Skin of body (tissue), 1 donor: ENCODE measurements at regions not wholly inside any gene's neighbourhood (a gene's known extent, or its start where the extent isn't known, plus 50 kb on each side); places are given as distances from the start of the nearest gene placed in this dataset.

Experiments used
- DNase-seq: peaks from one replicate; lab custom pipeline; 2025; lab: John Stamatoyannopoulos, UW

DNA sequence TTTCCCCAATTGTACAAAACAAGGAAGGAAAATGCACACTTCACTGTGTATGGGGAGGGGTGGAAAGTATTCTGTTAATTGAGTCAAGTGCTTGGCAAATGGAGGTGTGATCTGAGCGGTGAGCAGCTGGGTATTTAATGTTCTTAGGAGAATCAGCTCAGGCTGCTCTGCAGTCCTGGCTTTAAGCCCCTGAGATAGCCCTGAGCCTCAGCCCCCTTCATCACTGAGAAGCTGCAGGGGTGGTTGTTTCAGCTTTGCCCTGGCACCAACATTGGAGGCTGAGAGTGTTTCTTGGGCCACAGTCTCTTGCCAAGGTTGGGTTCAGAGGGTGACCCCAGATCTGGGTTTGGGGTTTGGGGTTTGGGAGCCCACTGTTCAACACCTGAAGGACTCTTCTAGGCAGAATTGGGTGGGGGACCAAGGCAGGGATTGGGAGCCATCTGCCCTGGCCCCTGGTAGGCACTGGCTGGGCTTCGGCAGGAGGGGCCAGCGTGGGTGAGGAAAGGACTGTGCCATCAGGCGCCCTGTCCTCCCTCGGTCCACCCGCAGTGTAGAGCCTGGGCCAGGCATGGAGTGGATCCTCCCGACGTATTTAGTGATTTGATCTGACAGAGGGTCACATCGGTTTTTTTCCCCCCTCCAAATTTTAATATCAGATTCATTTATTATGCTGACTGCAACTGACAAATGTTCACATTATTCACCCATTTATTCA lies 66.7 kb upstream of the ZNF536 start:
- DNase-seq: no peak

DNA sequence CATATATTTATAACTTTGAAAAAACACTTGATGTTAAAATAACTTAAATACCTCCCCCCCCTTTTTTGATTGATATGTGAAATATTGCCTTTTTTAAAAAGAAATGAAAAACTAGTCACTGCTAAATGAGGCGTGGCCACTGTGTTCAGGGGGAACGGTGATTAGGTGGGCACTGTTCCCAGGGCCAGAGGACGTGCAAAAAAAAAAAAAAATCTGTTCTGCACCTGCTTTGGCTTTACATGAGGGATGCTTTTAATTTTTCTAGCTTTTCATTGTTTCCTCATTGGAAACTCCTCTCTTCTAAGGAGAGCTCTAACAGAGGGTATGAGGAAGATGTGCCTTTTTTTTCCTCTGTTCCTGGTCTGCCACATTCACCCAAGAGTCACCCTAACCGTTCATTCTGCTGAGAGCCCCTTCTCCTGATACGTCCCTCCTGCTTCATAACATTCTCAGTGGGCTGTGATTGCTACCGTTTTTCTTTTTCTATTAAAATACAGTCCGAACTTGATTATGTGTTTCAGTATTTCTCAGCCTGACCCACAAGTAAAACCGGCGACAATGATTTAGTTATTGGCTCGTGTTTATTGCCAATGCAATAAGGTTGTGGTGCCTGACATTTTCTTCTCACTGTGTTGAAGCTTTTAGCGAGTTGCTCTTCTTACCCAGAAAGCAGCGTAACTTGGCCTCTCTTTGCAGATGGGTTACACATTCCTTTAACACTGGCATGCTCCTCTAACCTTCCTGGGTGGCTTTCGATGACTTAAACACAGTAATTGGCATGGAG lies 64.8 kb upstream of the ZNF536 start:
- DNase-seq: peak; percentile 3

DNA sequence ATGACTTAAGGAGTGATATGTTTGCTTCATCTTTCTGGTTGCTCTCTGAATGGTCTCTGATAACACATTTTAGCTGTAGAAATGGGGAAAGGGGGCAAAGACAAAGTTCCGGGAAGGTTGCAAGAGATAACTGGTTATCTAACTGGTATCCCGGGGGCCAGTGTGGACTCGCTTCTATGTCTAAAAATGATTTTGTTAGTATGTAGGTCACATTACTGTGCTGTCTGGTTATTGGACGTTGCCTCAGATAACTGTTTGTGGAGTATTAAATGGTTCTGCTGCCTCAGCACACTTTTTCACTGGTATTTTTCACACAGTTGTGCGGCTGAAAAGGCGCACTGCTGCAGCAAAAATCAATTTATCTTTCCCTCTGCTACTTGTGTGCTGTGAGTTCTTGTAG lies 63.0 kb upstream of the ZNF536 start:
- no peak for DNase-seq

DNA sequence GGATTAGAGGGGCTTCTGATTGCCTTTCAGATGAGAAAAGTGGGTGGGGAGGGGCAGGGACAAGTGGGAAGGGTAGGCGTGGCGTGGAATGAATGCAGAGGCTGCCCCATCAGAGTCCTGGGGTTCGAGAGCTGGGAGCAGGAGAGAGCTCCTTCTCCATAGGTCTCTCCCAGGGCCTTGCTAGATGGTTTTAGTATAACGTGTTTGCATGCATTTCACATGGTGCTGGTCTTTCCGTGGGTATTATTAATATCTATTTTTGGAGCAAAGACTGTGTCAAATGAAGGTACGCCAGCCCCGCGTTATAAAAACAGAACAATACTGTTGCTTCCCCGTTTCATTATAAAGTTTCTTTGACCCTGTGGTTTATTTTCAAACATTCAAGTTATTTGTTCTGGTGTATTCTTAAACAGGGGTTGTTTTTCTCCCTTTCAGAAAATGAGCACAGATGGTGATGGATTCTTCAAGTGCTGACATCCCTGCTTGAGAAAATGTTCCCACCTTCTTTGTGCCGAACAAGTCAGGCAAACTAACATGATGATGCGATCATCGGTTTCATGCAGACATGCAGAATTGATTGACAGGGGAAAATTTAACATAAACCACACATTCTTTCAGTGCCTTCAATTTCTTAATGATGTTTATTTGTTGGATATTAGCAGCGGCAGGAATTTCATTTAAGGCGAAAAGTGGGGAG lies 62.1 kb upstream of the ZNF536 start:
- DNase-seq: peak; percentile 7

DNA sequence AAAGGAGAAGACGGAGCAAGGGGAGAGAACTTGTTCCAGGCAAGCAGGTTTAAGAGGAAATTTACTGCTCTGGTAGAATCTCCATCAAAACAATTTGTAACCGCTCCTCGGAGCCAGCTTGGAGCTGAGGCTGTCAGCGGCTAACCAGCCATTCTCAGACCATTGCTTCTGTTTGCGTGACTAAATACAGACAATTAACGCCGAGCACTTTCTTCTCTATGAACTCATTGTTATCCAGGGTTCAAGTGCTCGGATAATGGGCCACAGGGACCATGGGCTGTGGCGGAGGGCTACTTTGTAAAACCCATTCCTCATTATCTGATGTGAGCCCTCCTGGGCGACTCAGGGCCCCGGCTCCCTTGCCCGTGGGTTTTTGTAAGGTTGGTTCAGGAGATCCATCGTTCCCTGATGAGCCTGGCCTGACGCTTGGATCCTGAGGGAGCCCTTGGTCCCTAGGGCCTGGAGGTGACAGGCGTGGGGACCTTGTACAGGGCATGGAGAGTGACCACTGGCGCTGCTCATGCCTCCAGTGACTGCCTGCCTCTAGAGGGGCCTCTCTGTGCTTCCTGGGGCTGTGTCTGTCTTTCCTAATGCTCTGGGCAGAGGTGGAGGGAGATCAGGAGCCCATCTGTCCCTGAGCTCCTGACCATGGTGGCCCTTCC lies 61.5 kb upstream of the ZNF536 start:
- no peak for DNase-seq

DNA sequence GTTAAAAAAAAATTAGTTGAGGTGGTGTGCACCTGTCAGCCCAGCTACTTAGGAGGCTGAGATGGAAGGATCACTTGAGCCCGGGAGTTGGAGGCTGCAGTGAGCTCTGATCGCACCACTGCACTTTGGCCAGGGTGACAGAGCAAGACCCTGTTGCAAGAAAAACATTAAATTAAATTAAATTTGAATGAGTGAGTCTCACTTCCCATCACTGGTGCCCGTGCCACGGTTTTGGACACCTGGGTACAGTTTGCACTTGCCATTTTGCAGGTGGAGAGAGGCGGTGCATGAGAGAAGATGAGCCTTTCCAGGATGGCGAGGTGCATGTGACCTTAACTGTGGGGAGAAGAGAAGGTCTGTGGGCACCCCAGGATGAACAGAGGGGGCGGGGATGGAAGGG lies 60.3 kb upstream of the ZNF536 start:
- DNase-seq: no peak

DNA sequence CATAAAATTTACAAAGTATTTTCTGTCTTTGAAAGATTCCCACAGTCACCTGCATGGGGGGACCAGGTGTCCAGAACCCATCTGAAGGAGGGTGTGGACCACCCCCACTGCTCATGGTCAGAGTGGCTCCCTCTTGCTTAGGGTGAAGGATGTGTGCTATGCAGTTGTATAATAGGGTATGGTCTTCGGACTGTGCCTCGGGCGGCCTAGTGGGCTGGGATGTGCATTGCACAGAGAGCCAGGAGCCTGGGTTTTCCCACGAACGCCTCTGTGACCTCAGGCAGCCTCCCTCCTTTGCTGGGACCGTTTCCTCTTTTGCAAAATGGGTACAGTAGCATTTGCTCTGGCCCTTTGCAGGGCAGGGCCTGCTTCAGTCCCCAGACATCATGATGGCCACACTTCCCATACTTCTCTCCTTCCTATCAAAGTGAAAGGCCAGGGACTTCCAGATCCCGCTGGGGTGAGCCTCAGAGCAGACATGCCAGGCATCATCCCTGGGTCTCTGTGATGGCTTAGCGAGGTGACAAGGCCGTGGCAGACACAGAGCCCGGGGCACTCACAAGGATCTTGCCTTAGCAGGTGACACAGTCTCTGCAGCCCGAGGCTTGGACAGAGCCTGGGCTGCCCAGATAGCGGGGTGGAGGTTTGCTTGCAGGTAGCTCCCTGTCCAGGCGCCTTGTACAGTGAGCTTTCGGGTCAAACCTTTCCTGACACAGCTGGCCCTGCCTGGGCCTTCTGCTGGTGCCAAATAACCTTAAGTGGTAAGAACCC lies 59.4 kb upstream of the ZNF536 start:
- no peak for DNase-seq

DNA sequence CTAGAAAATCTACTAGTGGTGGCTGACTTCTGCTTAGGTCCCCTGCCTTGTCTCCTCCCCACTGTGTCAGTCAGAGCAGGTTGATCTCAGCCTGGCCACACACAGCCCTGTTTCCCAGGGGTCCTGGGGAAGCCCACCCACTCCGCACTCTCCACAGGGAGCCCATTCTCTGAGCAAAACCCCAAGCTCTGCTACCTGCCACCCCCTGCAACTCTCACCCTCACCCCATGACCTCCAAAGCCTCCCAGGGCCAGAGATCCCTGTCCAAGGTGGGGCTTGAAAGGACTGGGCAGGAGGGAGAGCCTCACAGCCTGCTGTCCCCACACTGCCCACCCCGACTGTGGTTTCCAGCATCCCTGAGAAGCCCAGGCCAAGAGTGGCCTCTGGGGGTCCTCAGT lies 58.8 kb upstream of the ZNF536 start:
- no peak for DNase-seq

DNA sequence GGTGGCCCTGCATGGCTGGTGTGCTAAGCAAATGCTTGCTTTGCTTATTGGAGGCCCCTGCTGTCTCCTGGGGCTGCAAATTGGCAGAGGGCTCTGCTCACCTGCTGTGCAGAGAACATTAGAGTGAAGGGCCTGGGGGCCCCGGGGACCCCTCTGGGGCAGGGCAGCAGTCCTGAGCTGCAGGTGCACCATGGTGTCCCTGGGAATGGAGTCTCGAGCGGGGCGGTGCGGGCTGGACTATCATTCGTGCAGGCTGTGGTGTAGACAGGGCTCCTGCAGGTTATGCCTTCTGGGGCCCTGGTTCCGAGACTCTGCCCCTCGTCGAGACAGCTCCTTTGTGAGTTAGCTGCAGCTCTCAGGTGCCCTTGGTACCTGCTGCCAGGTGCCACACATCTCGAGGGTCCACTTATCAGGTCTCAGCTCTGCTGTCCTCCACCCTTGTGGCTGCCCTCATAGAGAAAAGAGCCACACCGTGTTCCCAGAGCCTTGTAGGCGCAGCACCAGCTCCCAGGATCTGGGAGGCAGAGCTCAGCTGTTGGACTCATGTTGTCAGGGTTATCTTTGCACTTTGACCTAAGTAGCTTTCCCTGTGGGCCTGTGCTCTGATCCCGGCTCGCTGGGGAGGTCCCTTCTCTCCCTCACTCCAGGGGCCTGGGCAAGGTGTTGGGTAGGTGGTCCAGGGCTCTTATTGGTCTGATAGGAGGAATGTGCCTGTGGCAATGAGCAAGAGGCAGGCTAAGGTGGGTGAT lies 58.0 kb upstream of the ZNF536 start:
- DNase-seq: no peak

DNA sequence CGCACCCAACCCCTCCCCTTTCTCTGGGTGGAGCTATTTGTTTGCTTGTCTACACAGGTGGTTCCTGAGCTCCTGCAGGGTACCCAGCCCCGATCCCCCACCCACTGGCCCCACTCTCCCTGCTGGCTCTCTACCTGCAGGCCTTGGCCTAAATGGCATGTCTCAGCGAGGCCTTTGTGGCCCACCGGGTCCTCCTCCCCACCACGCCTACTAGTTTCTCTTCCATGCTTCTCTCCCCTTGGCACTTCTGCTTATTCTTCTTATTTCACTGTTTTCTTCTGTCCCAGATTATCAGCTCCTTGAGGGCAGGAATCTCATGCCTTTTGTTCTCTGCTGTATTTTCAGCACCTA lies 57.4 kb upstream of the ZNF536 start:
- DNase-seq: no peak

DNA sequence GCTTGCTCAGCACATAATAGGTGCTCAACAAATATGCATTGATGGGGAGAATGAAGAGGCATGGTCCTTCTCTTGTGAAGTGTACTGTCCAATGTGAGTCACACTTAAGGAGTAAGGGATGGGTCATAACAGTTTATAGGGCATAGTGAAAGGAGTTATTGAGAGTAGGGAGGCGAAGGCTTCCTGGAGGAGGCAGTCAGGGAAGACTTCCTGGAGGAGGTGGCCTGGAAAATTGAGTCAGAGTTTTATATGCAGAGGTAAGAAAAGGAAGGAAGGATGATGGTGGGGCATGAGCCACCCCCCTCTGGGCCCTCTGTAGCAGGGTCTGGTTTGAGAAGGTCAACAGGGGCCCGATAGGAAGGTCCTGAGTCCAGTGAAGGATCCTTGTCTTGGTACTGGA lies 57.0 kb upstream of the ZNF536 start:
- DNase-seq: no peak

DNA sequence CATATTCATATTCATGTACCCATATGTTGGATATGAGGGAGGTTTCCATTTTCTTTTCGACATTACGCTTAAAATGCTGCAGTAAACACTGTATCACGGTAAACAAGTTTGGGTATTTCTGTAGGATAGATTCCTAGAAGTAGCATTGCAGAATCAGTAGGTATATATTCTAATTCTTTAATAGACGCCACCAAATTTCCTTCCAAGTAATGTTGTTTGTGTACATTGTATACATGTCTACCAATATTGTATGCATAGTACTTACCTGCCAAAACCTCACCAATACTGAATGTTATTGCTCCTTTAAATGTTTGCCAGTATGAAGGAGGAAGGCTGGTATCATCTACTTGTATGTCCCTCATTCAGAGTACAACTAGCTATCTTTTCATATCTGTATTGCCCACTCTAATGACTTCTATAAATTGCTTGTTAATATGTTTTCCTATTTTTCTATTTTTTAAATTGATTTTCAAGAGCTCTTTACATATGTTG lies 56.1 kb upstream of the ZNF536 start:
- DNase-seq: no peak

DNA sequence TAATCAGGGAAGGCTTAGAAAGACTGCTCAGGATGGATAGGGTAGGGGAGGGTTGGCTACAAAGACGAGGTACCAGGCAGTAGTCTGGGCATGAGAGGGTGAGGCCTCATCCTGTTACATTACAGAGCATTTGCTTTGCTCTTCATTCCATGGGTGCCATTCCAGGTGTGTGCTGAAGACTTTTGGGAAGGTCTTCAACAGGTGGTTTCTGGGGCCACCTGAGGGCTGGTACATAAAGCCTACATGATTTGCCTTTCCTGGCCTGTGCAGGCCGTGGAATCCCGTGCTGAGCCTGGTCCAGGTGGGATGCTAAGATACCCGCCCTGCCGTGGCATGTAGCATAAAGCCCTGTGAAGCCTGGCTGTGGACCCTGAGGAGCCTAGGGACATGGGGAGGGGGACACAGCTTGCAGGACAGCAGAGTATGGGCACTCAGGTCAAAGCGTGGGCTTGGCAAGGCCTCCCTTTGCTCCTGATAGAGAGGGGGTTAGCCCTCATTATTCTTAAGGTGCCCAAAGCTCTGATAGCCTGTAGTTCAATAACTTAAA lies 55.6 kb upstream of the ZNF536 start:
- no peak for DNase-seq

DNA sequence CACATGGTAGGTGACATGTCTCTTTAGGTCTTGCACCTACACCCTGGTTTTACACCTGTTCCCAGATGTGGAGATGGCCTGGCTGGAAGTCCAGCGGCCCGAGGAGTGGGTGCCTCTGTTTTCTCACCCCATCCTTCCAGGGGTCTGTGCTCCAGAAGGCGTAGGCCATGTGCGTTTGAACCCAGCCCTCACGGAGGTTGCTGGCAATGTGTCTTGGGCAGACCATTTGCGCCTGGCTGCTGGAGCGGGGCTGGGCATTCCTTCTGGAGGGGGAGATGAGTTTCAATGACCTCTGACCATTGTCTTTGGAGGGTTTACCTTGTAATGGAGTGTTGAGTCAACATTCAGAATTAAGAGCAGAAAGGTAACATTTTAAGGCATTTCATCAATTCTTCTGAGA lies 54.8 kb upstream of the ZNF536 start:
- no peak for DNase-seq

DNA sequence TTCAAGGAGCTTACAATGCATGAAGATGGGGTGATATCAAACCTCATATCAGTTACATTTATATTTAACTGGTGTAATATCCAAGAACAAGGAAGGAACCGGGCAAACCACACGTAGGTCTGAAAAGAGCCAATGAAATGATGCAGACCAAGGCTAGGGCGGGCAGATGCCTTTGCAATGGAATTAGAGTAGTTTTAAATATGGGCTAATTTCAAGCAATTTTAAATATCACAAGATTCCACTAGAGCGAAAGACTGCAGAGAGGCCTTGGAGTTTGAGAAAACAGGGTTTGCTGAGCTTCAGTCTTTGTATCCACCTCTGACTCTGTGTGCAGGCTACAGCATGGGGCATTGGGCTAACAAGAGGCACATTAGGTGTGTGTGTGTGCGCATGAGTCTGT lies 53.9 kb upstream of the ZNF536 start:
- no peak for DNase-seq

DNA sequence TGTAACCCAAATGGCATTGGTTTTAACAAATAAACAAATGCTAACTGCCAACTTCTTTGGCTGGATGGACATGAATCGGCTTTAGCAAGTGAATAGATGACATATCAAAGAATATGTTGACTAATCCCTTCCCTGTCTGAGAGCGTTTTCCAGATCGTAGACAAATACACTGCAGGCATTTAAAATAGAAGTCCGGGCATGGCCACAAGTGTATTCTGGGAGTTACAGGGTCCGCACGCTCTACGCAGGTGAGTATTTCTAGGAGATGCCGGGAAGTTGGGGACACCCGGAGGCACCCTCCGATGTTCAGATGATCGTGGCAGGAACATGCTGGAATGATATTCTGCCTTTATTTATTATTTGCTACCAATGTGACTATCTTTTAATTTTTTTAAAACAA lies 53.2 kb upstream of the ZNF536 start:
- no peak for DNase-seq

DNA sequence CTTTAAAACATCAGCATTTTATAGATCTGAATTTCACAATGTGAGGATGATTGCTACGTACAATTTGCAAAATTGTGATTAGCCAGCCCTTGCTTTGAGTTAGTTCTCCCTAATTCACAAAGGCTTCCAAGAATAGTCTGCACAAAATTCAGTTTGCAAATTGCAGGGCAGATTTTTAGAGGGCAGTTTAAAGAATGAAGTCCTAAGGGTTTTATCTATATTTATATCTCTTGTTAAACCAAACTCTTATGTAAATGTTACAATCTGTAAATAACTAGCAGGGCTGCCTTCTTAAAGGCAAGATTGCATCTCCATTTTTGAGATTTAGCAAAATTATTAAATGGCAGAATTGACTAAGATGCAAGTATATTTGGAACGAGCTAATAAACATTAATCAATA lies 52.8 kb upstream of the ZNF536 start:
- no peak for DNase-seq

DNA sequence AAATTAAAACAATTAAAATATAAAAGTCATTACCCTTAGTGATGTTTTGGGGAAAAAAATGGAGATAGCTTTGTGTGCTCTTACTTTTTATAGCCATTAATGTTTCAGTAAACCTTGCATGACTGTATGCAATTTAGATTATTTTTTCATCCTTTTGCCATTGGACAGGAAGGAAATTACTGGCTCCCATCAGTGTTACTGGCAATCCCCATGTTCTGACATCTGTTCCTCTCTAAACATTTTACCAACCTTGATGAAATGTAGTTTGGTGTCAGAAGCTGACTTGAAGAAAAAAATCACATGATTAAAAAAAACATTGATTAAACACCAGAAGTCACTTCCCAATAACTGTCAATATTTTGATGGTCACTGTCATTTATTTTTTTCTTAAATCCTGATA lies 52.3 kb upstream of the ZNF536 start:
- DNase-seq: no peak

DNA sequence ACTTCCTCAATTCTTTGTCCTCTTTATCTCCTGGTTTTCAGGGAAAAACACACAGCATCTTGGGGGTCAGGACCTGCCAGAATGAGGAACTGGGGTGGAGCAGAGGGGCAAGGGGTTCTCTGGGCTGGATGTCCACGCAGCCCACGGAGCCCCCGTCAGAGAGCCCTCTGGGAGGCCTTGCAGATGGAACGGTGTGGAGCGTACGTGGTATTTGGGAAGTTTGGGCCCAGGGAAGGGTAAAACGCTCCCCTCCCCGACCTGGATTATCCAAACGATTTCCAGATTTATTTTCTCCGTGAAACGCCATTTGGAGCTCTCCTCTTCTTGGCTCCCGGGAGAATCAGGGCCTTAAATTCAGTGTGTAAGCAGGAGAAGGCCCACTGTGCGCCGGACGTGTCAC lies 51.7 kb upstream of the ZNF536 start:
- no peak for DNase-seq

DNA sequence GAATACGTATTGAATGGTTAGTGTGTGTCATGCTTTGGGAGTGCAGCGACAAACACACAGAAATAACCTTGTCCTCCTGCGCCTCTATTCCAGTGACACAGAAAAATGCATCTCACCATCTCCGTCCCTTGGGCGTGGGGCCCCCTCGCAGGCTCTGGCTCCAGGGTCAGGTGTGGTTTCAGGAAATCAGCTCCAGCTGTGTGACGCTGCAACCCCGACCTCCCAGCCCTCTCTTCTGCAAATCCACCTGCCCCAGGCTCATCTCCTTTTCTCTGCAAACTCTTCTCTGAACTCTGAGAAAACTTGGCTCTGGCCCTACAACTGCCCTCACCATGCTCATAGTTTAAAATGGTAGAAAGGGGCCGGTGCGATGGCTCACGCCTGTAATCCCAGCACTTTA lies 51.3 kb upstream of the ZNF536 start:
- DNase-seq: no peak
